ENCODE measurements at regions not wholly inside any gene's neighbourhood (a gene's known extent, or its start where the extent isn't known, plus 50 kb on each side); places are given as distances from the start of the nearest gene placed in this dataset.

GRCh38 chr16:49050607-49051006 is 231.0 kb downstream of the CBLN1 start:
- TF ChIP-seq POLR2AphosphoS5 (IDR thresholded peaks at IDR 0.05) (no peak), CTCF (IDR thresholded peaks at IDR 0.05) (no peak), POLR2A (IDR thresholded peaks at IDR 0.05) (no peak)
